Lower lobe of right lung (tissue), 2 donors: ENCODE measurements at regions not wholly inside any gene's neighbourhood (a gene's known extent, or its start where the extent isn't known, plus 50 kb on each side); places are given as distances from the start of the nearest gene placed in this dataset.

Source experiments
- ATAC-seq, 2 donors: fragments of 200-7000 bp; cut with Tn5 transposase; one replicate each; pipeline ENCODE4 v1.9.1; 2020 to 2022; ENCODE audit warnings: mild to moderate bottlenecking in 2 of 2, moderate library complexity in 2 of 2
- DNase-seq: peaks from one replicate; pipeline ENCODE4 v3.0.0-alpha.2; 2020
- H3K27ac ChIP-seq: fragments of 200-600 bp; one replicate; pipeline ENCODE4 v1.8.0; 2022
- H3K27me3 ChIP-seq: fragments of 200-600 bp; one replicate; pipeline ENCODE4 v1.8.0; 2022; ENCODE audit warnings: low read depth
- H3K36me3 ChIP-seq: fragments of 200-600 bp; one replicate; pipeline ENCODE4 v1.8.0; 2022; ENCODE audit warnings: mild to moderate bottlenecking
- H3K4me1 ChIP-seq: fragments of 200-600 bp; one replicate; pipeline ENCODE4 v1.8.0; 2022
- H3K4me3 ChIP-seq: fragments of 200-600 bp; one replicate; pipeline ENCODE4 v1.8.0; 2022; ENCODE audit warnings: mild to moderate bottlenecking
- H3K9me3 ChIP-seq: fragments of 200-600 bp; one replicate; pipeline ENCODE4 v1.8.0; 2022
- CTCF ChIP-seq: fragments of 200-600 bp; IDR thresholded peaks from one replicate; pipeline ENCODE4 v1.8.0; 2022; ENCODE audit warnings: antibody characterized with exemption, mild to moderate bottlenecking
- intact Hi-C: fragments of 100-400 bp; cut with DNase I; formaldehyde crosslinking; loops from one replicate; pipeline ENCODE4 v1.11.0; 2022
- donor health status: DM: no; HTN: yes; CAD: no; lungs with severe emphysema.

- no peak overlapping the region for H3K27ac ChIP-seq
- no peaks in the 10 kb centered on the region for H3K27me3 ChIP-seq
- H3K4me3 ChIP-seq, result no peak overlapping the region
- ATAC-seq, result no peak
- no peak for TF ChIP-seq CTCF
- H3K4me1 ChIP-seq, result no peaks in the 10 kb centered on the region
- no peak for DNase-seq
- H3K36me3 ChIP-seq, result no peaks in the 10 kb centered on the region
- no peaks in the 10 kb centered on the region for H3K9me3 ChIP-seq
- intact Hi-C loops, result no loop called here
These were observed 96.8 kb downstream of the TMEM26 start for GRCh38 chr10:61356354-61356753.

GRCh38 chr10:61355211-61355610 is 98.0 kb downstream of the TMEM26 start:
- Histone ChIP-seq H3K27ac (no peak overlapping the region), H3K36me3 (no peaks in the 10 kb centered on the region), H3K4me3 (no peak overlapping the region), H3K4me1 (no peaks in the 10 kb centered on the region), H3K27me3 (no peaks in the 10 kb centered on the region), H3K9me3 (no peaks in the 10 kb centered on the region)
- ATAC-seq (no peak), DNase-seq (no peak)
- intact Hi-C loops, result no loop called here
- TF ChIP-seq CTCF, result no peak

- DNase-seq (no peak), ATAC-seq (no peak)
- H3K27ac ChIP-seq, result no peak overlapping the region
- no peaks in the 10 kb centered on the region for H3K9me3 ChIP-seq
- H3K36me3 ChIP-seq, result no peaks in the 10 kb centered on the region
- intact Hi-C loops, result no loop called here
- no peak for TF ChIP-seq CTCF
- no peak overlapping the region for H3K4me3 ChIP-seq
- H3K4me1 ChIP-seq, result no peaks in the 10 kb centered on the region
- H3K27me3 ChIP-seq, result no peaks in the 10 kb centered on the region
These were observed 98.7 kb downstream of the TMEM26 start for GRCh38 chr10:61354401-61354975.

GRCh38 chr10:61350794-61351193 is 102.4 kb downstream of the TMEM26 start:
- Histone ChIP-seq H3K36me3 (no peaks in the 10 kb centered on the region), H3K27ac (no peak overlapping the region), H3K4me3 (no peak overlapping the region), H3K9me3 (no peaks in the 10 kb centered on the region), H3K27me3 (no peaks in the 10 kb centered on the region), H3K4me1 (no peaks in the 10 kb centered on the region)
- DNase-seq, result no peak
- TF ChIP-seq CTCF, result no peak
- intact Hi-C loops, result no loop called here
- no peak for ATAC-seq

- ATAC-seq (no peak), DNase-seq (no peak)
- intact Hi-C loops, result no loop called here
- Histone ChIP-seq H3K36me3 (no peaks in the 10 kb centered on the region), H3K27me3 (no peaks in the 10 kb centered on the region), H3K27ac (no peak overlapping the region), H3K9me3 (no peaks in the 10 kb centered on the region), H3K4me3 (no peak overlapping the region), H3K4me1 (no peaks in the 10 kb centered on the region)
- no peak for TF ChIP-seq CTCF
These were observed 103.1 kb downstream of the TMEM26 start for GRCh38 chr10:61350068-61350467.
